ENCODE measurements at regions not wholly inside any gene's neighbourhood (a gene's known extent, or its start where the extent isn't known, plus 50 kb on each side); places are given as distances from the start of the nearest gene placed in this dataset.

GRCh38 chr9:117957267-117957666, 253.1 kb downstream of the TLR4 start:
- TF ChIP-seq CTCF (IDR thresholded peaks at IDR 0.05; ENCODE audit: poor library complexity, severe bottlenecking) (no peak), EP300 (conservative IDR thresholded peaks at IDR 0.05; ENCODE audit: poor library complexity, severe bottlenecking) (no peak), TAF1 (IDR thresholded peaks at IDR 0.05; ENCODE audit: low read depth) (no peak), POLR2AphosphoS5 (IDR thresholded peaks at IDR 0.05) (no peak), EZH2 (IDR thresholded peaks at IDR 0.05; ENCODE audit: borderline replicate concordance, insufficient read depth, low read length, poor library complexity, severe bottlenecking) (no peak), RAD21 (conservative IDR thresholded peaks at IDR 0.05) (no peak), MXI1 (conservative IDR thresholded peaks at IDR 0.05; ENCODE audit: poor library complexity, severe bottlenecking) (no peak), REST (IDR thresholded peaks at IDR 0.05; ENCODE audit: borderline replicate concordance) (no peak)

Measured in neural cell (in vitro differentiated cells).